ENCODE measurements at regions not wholly inside any gene's neighbourhood (a gene's known extent, or its start where the extent isn't known, plus 50 kb on each side); places are given as distances from the start of the nearest gene placed in this dataset.
"Not testable (repeated sequence)": the region's sequence is repeated elsewhere in the genome, so short reads cannot be mapped to it uniquely, and the experiment has no call there.

- DNase-seq (ENCODE audit: low read depth in 2 of 2) = no peak
Observed at GRCh38 chr6:159440911-159441703, 251.9 kb downstream of the SOD2 start.

- DNase-seq (ENCODE audit: low read depth in 2 of 2) = no peak
Observed at GRCh38 chr6:159440349-159440748, 252.7 kb downstream of the SOD2 start.

DNA sequence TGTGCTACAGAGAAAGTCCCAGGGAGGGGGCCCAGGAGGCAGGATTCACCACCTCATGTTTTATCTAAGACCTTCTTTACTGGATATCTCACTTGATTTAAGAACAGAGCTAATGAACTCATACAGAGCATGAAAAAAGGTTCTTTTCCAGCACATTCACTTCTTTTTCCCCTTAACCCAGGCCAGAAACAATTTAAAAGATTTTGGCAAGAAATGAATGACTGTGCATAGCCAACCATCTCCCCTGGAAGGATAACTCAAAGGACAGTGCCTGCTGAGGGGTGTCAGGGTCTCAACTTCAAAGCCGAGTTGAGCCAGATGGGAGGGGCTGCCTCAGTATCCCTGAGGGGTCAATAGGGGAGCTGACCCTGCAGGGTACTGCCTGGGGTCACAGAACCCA lies 253.4 kb downstream of the SOD2 start:
- DNase-seq (ENCODE audit: low read depth in 2 of 2) = no peak

GRCh38 chr6:159438106-159438505 lies 254.9 kb downstream of the SOD2 start:
- DNase-seq (ENCODE audit: low read depth in 2 of 2) = no peak

- no peak for DNase-seq (ENCODE audit: low read depth in 2 of 2)
Observed at GRCh38 chr6:159436581-159436980, 256.5 kb downstream of the SOD2 start.

DNA sequence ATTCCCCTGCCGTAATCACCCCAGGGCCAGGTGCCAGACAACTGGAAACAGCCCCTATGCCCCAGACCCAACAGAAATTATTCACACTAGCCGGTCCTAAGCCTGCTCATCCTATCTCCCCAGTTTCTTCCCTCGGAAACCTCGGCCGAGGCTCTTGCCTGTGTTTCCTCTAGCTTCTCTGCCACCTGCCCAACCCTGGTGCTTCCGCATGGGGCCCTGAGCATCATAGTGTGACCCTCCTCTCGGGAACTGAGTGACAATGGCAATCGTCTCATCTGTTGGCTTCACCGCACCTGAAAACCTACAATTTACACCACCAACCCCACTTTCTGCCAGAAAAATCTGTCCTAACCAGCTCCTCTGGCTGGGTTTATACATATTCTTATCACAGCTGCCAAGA lies 257.3 kb downstream of the SOD2 start:
- DNase-seq (ENCODE audit: low read depth in 2 of 2) = no peak

GRCh38 chr6:159434410-159434809 lies 258.6 kb downstream of the SOD2 start:
- DNase-seq (ENCODE audit: low read depth in 2 of 2) = no peak

- no peak for DNase-seq (ENCODE audit: low read depth in 2 of 2)
Observed at GRCh38 chr6:159433550-159433949, 259.5 kb downstream of the SOD2 start.

GRCh38 chr6:159431750-159432149 lies 261.3 kb downstream of the SOD2 start:
- no peak for DNase-seq (ENCODE audit: low read depth in 2 of 2)

DNA sequence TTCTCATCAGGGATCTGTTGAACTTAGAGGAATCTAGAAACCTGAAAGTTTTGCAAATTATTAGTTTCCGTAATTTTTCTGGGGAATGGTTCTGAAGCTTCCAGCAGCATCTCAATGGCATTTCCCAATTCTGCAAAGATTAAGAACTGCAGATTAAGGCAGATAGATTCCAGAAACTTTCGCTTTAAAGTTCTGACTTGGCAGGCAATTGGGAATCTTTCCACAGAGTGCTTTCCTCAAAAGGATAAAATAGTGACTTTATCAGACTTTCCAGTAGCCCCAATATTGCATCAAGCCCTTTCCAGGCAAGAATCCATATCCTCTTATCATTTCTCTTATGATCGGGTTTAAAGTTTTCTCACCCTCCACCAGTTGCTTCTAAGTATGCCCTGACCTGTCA lies 261.1 kb downstream of the FNDC1 start:
- no peak for DNase-seq (ENCODE audit: low read depth in 2 of 2)

DNA sequence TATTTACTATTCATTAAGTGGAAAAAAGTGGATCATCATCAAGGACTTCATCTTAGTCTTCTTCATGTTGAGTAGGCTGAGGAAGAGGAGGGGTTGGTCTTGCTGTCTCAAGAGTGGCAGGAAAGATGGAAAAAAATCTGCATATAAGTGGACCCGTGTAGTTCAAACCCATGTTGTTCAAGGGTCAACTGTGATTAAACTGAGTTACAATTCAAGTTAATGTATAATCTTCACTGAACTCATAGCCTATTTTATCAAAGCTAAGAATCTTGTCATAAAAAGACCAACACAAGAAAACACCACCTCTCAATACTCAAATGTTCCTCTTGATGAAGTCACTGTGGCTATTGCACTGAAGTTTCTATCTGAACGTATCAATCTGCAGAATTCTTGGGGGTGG lies 260.2 kb downstream of the FNDC1 start:
- DNase-seq (ENCODE audit: low read depth in 2 of 2) = no peak

DNA sequence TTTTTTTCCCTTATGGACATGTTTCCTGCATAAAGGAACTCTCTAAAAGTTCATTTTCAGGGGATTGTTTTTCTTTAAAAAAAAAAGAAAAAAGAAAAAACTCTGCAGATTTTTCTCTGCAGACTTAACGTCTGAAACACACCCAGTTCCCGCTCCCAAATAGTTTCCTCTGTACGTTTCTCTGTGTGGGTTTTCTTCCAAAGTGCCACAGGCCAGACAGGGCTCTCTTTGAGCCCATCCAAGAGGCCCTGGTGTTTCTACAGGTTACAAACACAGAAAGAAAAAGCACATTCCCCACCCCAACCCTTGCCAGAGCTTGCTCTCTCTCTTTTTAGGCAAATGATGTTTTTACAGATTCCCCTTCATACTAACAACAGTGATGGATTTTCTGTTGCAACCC lies 258.6 kb downstream of the FNDC1 start:
- no peak for DNase-seq (ENCODE audit: low read depth in 2 of 2)

DNA sequence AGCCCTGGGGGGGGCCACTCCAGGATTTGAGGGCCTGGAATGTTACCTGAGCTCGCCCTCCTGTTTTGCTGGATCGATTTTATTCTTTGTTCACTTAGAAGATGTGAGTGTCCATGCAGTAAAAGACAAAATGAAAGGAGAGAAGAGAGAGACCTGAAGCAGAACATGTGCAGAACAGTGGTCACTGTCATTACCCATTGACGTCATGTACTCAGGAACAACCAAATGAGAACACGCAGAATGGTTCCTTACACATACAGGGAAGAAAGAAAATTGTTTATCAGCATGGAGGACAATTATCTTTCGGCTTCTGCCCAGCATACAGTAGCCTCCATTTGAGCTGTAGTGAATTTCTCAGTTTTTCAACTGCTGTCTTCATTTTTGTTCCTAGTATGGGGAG lies 258.1 kb downstream of the FNDC1 start:
- no peak for DNase-seq (ENCODE audit: low read depth in 2 of 2)

DNA sequence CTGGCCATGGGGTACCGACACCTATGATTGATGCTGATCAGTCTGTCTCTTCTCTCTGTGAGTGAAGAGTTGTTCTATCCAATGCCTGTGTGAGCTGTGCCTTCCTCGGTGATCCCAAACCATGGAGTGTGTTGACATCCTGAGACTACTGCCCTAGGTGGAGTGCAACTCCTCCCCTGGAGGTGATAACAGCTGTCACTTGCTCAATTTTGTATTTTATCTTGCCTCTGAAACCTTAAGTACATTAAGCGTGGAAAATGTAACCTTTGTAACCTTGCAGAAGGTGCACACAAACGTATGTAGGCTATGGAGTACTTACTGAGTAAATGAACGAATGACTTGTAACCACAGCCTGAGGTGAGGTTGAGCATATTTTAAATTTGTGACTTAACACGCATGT lies 256.2 kb downstream of the FNDC1 start:
- DNase-seq (ENCODE audit: low read depth in 2 of 2) = no peak

GRCh38 chr6:159422041-159422984 lies 253.1 kb downstream of the FNDC1 start:
- DNase-seq (ENCODE audit: low read depth in 2 of 2) = no peak

DNA sequence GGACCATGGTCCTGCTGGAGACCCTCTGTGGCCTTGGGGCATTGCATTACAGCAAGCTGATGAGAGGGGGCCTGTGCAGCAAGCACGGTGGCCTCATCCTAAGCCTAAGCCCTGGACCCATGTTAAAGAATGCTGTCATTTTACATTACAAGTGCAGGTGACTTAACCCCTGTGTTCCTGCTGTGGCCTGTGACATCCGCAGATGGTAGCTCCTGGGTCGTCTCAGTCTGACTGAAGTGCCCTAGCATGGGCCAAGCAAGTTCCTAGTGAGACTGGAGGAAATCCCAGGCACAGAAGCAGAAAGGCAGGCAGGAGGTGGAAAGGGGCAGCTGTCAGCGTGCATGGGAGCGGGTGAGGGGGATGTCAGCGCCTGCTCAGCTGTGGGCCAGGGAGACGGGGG lies 252.4 kb downstream of the FNDC1 start:
- no peak for DNase-seq (ENCODE audit: low read depth in 2 of 2)

DNA sequence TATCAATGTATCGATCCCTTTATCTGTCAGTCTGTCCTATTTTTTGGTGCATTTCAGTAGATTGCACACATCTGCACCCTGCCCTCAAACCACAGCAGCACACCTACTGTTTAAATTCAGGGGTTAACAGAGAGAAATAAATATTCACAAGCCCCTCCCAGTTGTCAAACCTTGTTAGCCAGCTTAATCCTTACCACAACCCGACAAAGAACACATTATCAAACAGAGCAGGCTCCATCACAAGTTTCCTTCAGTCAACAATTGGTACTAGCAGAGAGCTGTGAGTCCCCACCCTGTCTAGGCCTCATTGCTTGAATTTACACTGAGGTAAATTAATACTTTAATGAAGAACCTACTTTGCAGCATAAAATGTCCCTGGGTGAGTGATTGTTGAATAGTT lies 249.8 kb downstream of the FNDC1 start:
- DNase-seq (ENCODE audit: low read depth in 2 of 2) = no peak

GRCh38 chr6:159416891-159417560 lies 247.8 kb downstream of the FNDC1 start:
- no peak for DNase-seq (ENCODE audit: low read depth in 2 of 2)

DNA sequence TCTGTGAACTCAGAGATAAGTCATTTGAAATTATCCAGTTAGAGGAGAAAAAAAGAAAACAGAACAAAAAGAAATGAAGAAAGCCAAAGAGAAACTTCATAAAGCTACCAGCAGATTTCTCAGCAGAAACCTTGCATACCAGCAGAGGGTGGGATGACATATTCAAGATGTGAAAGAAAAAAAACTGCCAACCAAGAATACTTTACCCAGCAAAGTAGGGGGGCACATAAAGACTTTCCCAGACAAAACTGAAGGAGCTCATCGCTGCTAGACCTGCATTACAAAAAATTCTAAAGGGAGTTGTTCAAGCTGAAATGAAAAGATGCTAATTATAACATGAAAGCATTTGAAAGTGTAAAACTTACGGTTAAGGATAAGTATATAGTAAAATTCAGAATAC lies 246.3 kb downstream of the FNDC1 start:
- DNase-seq (ENCODE audit: low read depth in 2 of 2) = no peak

GRCh38 chr6:159414711-159415110 lies 245.5 kb downstream of the FNDC1 start:
- no peak for DNase-seq (ENCODE audit: low read depth in 2 of 2)

- DNase-seq (ENCODE audit: low read depth in 2 of 2) = not testable (repeated sequence)
Observed at GRCh38 chr6:159407211-159407780, 238.1 kb downstream of the FNDC1 start.

DNA sequence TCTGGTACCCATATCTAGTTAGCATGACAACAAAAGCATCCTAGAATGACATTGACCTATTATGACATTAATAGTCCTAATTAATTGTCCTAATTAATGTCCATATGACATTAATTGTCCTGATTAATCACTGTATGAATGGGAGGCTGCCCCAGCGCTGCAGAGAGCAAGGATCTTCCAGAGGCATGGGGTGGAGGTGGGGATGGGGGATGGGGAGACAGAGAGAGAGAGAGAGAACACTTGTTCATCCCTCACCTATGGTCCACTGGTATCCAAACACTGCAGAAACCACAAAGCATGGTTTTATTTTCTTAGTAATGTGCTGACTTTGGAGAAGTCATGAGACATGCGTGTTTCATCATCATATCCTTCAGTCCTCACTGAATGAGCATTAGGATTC lies 235.1 kb downstream of the FNDC1 start:
- no peak for DNase-seq (ENCODE audit: low read depth in 2 of 2)
